IMR-90 (cell line): ENCODE measurements at regions not wholly inside any gene's neighbourhood (a gene's known extent, or its start where the extent isn't known, plus 50 kb on each side); places are given as distances from the start of the nearest gene placed in this dataset.

ENCODE experiments used
- ATAC-seq: fragments of 200-7000 bp; cut with Tn5 transposase; 2 replicates; pipeline ENCODE4 v1.9.1; 2020; ENCODE audit warnings: low read depth, mild to moderate bottlenecking, moderate library complexity
- BruUV-seq: library from RNA; stranded (reverse); fragments of 400-500 nt; replicated peaks from 2 replicates; lab custom pipeline; 2021; lab: Mats Ljungman, UMichigan
- CTCF ChIA-PET: fragments of 300-600 bp; formaldehyde crosslinking; extraction: SDS; loops from one replicate; lab custom pipeline; 2021; ENCODE audit warnings: antibody characterized with exemption; lab: Yijun Ruan, JAX
- POLR2A ChIA-PET: fragments of 300-600 bp; sonication (Branson Sonifier 250); formaldehyde crosslinking; loops from one replicate; lab custom pipeline; 2022; ENCODE audit warnings: antibody characterized with exemption; ENCODE audit not compliant: unreplicated experiment; lab: Charles Lee
- DNase-seq: peaks from one replicate; pipeline ENCODE4 v3.0.0; 2013
- H2AFZ ChIP-seq: replicated peaks from 2 replicates; pipeline ENCODE3; 2013; ENCODE audit warnings: low read length, mild to moderate bottlenecking; ENCODE audit not compliant: poor library complexity
- H2AK5ac ChIP-seq: 2 replicates; pipeline ENCODE4 v1.6.1; 2013; ENCODE audit warnings: low read depth, low read length, inconsistent platforms
- H2AK9ac ChIP-seq: replicated peaks from 2 replicates; pipeline ENCODE3; 2013; ENCODE audit warnings: mild to moderate bottlenecking, low read depth, low read length, moderate library complexity; ENCODE audit not compliant: poor library complexity
- H2BK120ac ChIP-seq: 2 replicates; pipeline ENCODE4 v1.6.1; 2013; ENCODE audit warnings: low read depth, low read length, inconsistent platforms
- H2BK15ac ChIP-seq: 3 replicates; pipeline ENCODE4 v1.6.1; 2013; ENCODE audit warnings: low read depth, low read length, inconsistent platforms
- H2BK20ac ChIP-seq: 2 replicates; pipeline ENCODE4 v1.6.1; 2013; ENCODE audit warnings: low read depth, mild to moderate bottlenecking, inconsistent platforms, low read length, moderate library complexity
- H2BK5ac ChIP-seq: 2 replicates; pipeline ENCODE4 v1.6.1; 2013; ENCODE audit warnings: mild to moderate bottlenecking, low read depth, low read length, inconsistent platforms; ENCODE audit not compliant: poor library complexity, severe bottlenecking
- H3K14ac ChIP-seq: replicated peaks from 2 replicates; pipeline ENCODE4 v1.6.1; 2013; ENCODE audit warnings: low read depth, low read length, inconsistent platforms
- H3K18ac ChIP-seq: 2 replicates; pipeline ENCODE4 v1.6.1; 2013; ENCODE audit warnings: low read depth, low read length, control low read depth
- H3K23ac ChIP-seq: 2 replicates; pipeline ENCODE4 v1.6.1; 2013; ENCODE audit warnings: low read depth, low read length, inconsistent platforms
- H3K27ac ChIP-seq: 2 replicates; pipeline ENCODE4 v1.5.1; 2013; ENCODE audit warnings: mild to moderate bottlenecking, control low read depth, low read length; ENCODE audit not compliant: insufficient read depth
- H3K27me3 ChIP-seq: 2 replicates; pipeline ENCODE4 v1.6.1; 2013; ENCODE audit warnings: low read length; ENCODE audit not compliant: control insufficient read depth, insufficient read depth
- H3K36me3 ChIP-seq: 2 replicates; pipeline ENCODE4 v1.6.1; 2013; ENCODE audit warnings: low read length, mixed read lengths; ENCODE audit not compliant: control insufficient read depth, insufficient read depth
- H3K4ac ChIP-seq: 2 replicates; pipeline ENCODE4 v1.6.1; 2013; ENCODE audit warnings: low read depth, low read length, inconsistent platforms
- H3K4me1 ChIP-seq: 2 replicates; pipeline ENCODE4 v1.6.1; 2013; ENCODE audit warnings: low read length, mixed read lengths; ENCODE audit not compliant: control insufficient read depth, insufficient read depth
- H3K4me2 ChIP-seq: 2 replicates; pipeline ENCODE4 v1.6.1; 2013; ENCODE audit warnings: low read depth, mild to moderate bottlenecking, control low read depth, low read length, moderate library complexity
- H3K4me3 ChIP-seq: 2 replicates; pipeline ENCODE4 v1.5.1; 2013; ENCODE audit warnings: low read depth, mild to moderate bottlenecking, control low read depth, low read length, moderate library complexity; ENCODE audit not compliant: insufficient read depth
- H3K56ac ChIP-seq: 2 replicates; pipeline ENCODE4 v1.6.1; 2013; ENCODE audit warnings: low read length, inconsistent platforms; ENCODE audit not compliant: insufficient read depth; ENCODE audit errors: extremely low read depth
- H3K79me1 ChIP-seq, 2 experiments: 2 replicates each; pipeline ENCODE4 v1.6.1; 2013; ENCODE audit warnings: low read length in 2 of 2, inconsistent platforms in 1 of 2, low read depth in 1 of 2
- H3K9ac ChIP-seq: 2 replicates; pipeline ENCODE4 v1.6.1; 2013; ENCODE audit warnings: low read depth, low read length, control low read depth
- H3K9me1 ChIP-seq: 2 replicates; pipeline ENCODE4 v1.6.1; 2013; ENCODE audit warnings: low read length, inconsistent platforms; ENCODE audit not compliant: insufficient read depth
- H3K9me3 ChIP-seq: 2 replicates; pipeline ENCODE4 v1.6.1; 2013; ENCODE audit warnings: low read length; ENCODE audit not compliant: control insufficient read depth, insufficient read depth
- H4K20me1 ChIP-seq: 2 replicates; pipeline ENCODE4 v1.6.1; 2013; ENCODE audit warnings: low read length, inconsistent platforms; ENCODE audit not compliant: insufficient read depth
- H4K5ac ChIP-seq: 2 replicates; pipeline ENCODE4 v1.6.1; 2013; ENCODE audit warnings: mild to moderate bottlenecking, low read depth, low read length, control low read depth
- H4K8ac ChIP-seq, 2 experiments: 2 replicates each; pipeline ENCODE4 v1.6.1; 2013; ENCODE audit warnings: low read depth in 2 of 2, low read length in 2 of 2, control low read depth in 1 of 2, inconsistent platforms in 1 of 2
- H4K91ac ChIP-seq: 2 replicates; pipeline ENCODE4 v1.6.1; 2013; ENCODE audit warnings: low read depth, low read length, inconsistent platforms; ENCODE audit not compliant: insufficient read depth
- BHLHE40 ChIP-seq: fragments of 150-350 bp; IDR thresholded peaks from 2 replicates; pipeline ENCODE4 v1.6.1; 2016; ENCODE audit warnings: mild to moderate bottlenecking, low read depth, low read length
- CEBPB ChIP-seq: IDR thresholded peaks from 2 replicates; pipeline ENCODE4 v1.6.1; 2012; ENCODE audit warnings: low read depth, low read length, improper control_type of control experiment
- CHD1 ChIP-seq: IDR thresholded peaks from 2 replicates; pipeline ENCODE4 v1.6.1; 2012; ENCODE audit warnings: low read depth, low read length, improper control_type of control experiment
- ELK1 ChIP-seq: fragments of 150-350 bp; IDR thresholded peaks from 2 replicates; pipeline ENCODE4 v1.6.1; 2016; ENCODE audit warnings: low read depth, mild to moderate bottlenecking, low read length, moderate library complexity, borderline replicate concordance
- FOS ChIP-seq: fragments of 150-350 bp; IDR thresholded peaks from 2 replicates; pipeline ENCODE4 v1.6.1; 2016; ENCODE audit warnings: low read depth, low read length
- MAFK ChIP-seq: IDR thresholded peaks from 2 replicates; pipeline ENCODE4 v1.6.1; 2012; ENCODE audit warnings: low read depth, low read length, improper control_type of control experiment
- MAZ ChIP-seq: IDR thresholded peaks from 2 replicates; pipeline ENCODE4 v1.6.1; 2012; ENCODE audit warnings: low read depth, mild to moderate bottlenecking, low read length, improper control_type of control experiment, moderate library complexity, borderline replicate concordance
- MXI1 ChIP-seq: IDR thresholded peaks from 2 replicates; pipeline ENCODE4 v1.6.1; 2012; ENCODE audit warnings: low read depth, mild to moderate bottlenecking, low read length, moderate library complexity, borderline replicate concordance
- NFE2L2 ChIP-seq: fragments of 150-350 bp; IDR thresholded peaks from 2 replicates; pipeline ENCODE4 v1.6.1; 2016; ENCODE audit warnings: low read depth, mild to moderate bottlenecking, low read length
- POLR2A ChIP-seq: IDR thresholded peaks from 2 replicates; pipeline ENCODE4 v1.6.1; 2012; ENCODE audit warnings: mild to moderate bottlenecking, low read depth, low read length
- RAD21 ChIP-seq: IDR thresholded peaks from 2 replicates; pipeline ENCODE4 v1.6.1; 2012; ENCODE audit warnings: low read length, improper control_type of control experiment
- RCOR1 ChIP-seq: IDR thresholded peaks from 2 replicates; pipeline ENCODE4 v1.6.1; 2012; ENCODE audit warnings: mild to moderate bottlenecking, low read length, improper control_type of control experiment; ENCODE audit not compliant: insufficient replicate concordance
- RFX5 ChIP-seq: IDR thresholded peaks from 2 replicates; pipeline ENCODE4 v1.8.0; 2012; ENCODE audit warnings: low read depth, mild to moderate bottlenecking, low read length, moderate library complexity
- SMC3 ChIP-seq: fragments of 150-350 bp; IDR thresholded peaks from 2 replicates; pipeline ENCODE4 v1.6.1; 2016; ENCODE audit warnings: low read depth, mild to moderate bottlenecking, antibody characterized with exemption, low read length, moderate library complexity
- WGBS, 2 experiments: methylation state at CpG; one replicate each; pipeline versions ENCODE4 v1.1.5 to v1.1.7; 2013; ENCODE audit warnings: missing lambda C conversion rate in 2 of 2; ENCODE audit not compliant: insufficient read length in 1 of 2; ENCODE audit errors: extremely low coverage in 2 of 2; 5-methylcytosine and 5-hydroxymethylcytosine counted together
- dilution Hi-C: fragments of 300-500 bp; cut with HindIII; formaldehyde crosslinking; loops from one replicate; pipeline ENCODE4 v1.14.3; 2018; ENCODE audit warnings: low sequenced_read_pairs; ENCODE audit not compliant: unreplicated experiment
- in situ Hi-C: fragments of 300-500 bp; cut with MboI; formaldehyde crosslinking; loops from 3 replicates; pipeline ENCODE4 v1.14.3; 2019; ENCODE audit warnings: low sequenced_read_pairs, inconsistent platforms, mixed read lengths
- intact Hi-C: fragments of 100-400 bp; cut with micrococcal nuclease; formaldehyde crosslinking; loops from 2 replicates; pipeline ENCODE4 v1.10.0; 2022
- TF ChIP-seq, protein P1 (sequence below): conservative IDR thresholded peaks from 2 replicates; pipeline ENCODE4 v1.5.1; 2012; ENCODE audit warnings: mild to moderate bottlenecking, low read depth, low read length, improper control_type of control experiment
- TF ChIP-seq, protein P2 (sequence below): fragments of 150-350 bp; IDR thresholded peaks from 2 replicates; pipeline ENCODE4 v1.6.1; 2017; ENCODE audit warnings: mild to moderate bottlenecking, antibody characterized with exemption, low read length, low read depth

GRCh38 chr1:242824435-242824834, 299.9 kb upstream of the PLD5 start:
- in situ Hi-C loops (no loop called here), intact Hi-C loops (no loop called here), dilution Hi-C loops (no loop called here)
- H4K8ac ChIP-seq = no peak overlapping the region
- no peak overlapping the region for H2BK120ac ChIP-seq
- no peak overlapping the region for H3K4ac ChIP-seq
- H3K56ac ChIP-seq = no peak overlapping the region
- no peak overlapping the region for H2AK5ac ChIP-seq
- H3K4me3 ChIP-seq = no peak overlapping the region
- H3K4me2 ChIP-seq = no peak overlapping the region
- no peaks in the 10 kb centered on the region for H4K20me1 ChIP-seq
- H3K36me3 ChIP-seq = no peaks in the 10 kb centered on the region
- H2BK20ac ChIP-seq = no peak overlapping the region
- ATAC-seq = no peak
- DNase-seq = no peak
- no peak overlapping the region for H3K18ac ChIP-seq
- POLR2A ChIA-PET = no interaction called here
- TF ChIP-seq CEBPB (no peak), POLR2A (no peak), FOS (no peak), MXI1 (no peak), MAZ (no peak), BHLHE40 (no peak), NFE2L2 (no peak), RCOR1 (no peak), RFX5 (no peak), SMC3 (no peak), RAD21 (no peak), MAFK (no peak), ELK1 (no peak), CHD1 (no peak)
- TF ChIP-seq, protein P1, sequence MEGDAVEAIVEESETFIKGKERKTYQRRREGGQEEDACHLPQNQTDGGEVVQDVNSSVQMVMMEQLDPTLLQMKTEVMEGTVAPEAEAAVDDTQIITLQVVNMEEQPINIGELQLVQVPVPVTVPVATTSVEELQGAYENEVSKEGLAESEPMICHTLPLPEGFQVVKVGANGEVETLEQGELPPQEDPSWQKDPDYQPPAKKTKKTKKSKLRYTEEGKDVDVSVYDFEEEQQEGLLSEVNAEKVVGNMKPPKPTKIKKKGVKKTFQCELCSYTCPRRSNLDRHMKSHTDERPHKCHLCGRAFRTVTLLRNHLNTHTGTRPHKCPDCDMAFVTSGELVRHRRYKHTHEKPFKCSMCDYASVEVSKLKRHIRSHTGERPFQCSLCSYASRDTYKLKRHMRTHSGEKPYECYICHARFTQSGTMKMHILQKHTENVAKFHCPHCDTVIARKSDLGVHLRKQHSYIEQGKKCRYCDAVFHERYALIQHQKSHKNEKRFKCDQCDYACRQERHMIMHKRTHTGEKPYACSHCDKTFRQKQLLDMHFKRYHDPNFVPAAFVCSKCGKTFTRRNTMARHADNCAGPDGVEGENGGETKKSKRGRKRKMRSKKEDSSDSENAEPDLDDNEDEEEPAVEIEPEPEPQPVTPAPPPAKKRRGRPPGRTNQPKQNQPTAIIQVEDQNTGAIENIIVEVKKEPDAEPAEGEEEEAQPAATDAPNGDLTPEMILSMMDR = no peak
- TF ChIP-seq, protein P2, sequence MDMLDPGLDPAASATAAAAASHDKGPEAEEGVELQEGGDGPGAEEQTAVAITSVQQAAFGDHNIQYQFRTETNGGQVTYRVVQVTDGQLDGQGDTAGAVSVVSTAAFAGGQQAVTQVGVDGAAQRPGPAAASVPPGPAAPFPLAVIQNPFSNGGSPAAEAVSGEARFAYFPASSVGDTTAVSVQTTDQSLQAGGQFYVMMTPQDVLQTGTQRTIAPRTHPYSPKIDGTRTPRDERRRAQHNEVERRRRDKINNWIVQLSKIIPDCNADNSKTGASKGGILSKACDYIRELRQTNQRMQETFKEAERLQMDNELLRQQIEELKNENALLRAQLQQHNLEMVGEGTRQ = no peak
- no peak overlapping the region for H4K5ac ChIP-seq
- H4K91ac ChIP-seq = no peak overlapping the region
- no peak overlapping the region for H3K14ac ChIP-seq
- H3K4me1 ChIP-seq = no peaks in the 10 kb centered on the region
- H2BK15ac ChIP-seq = no peak overlapping the region
- no peaks in the 10 kb centered on the region for H3K79me1 ChIP-seq
- peaks cover 7% of the 10 kb centered on the region for H3K9me3 ChIP-seq
- no peaks in the 10 kb centered on the region for H3K9me1 ChIP-seq
- no peak overlapping the region for H2AFZ ChIP-seq
- no peak overlapping the region for H3K9ac ChIP-seq
- no TSS peak for BruUV-seq
- no peak overlapping the region for H3K27ac ChIP-seq
- H2AK9ac ChIP-seq = no peak overlapping the region
- 20% methylated on average over 1 of the region's 4 CpGs; no CpG with 5 or more reads in 1 of the 2 experiments for WGBS, 2 experiments
- H3K23ac ChIP-seq = no peak overlapping the region
- no peak overlapping the region for H2BK5ac ChIP-seq
- H3K27me3 ChIP-seq = no peaks in the 10 kb centered on the region
- CTCF ChIA-PET = no interaction called here
